ENCODE measurements at regions not wholly inside any gene's neighbourhood (a gene's known extent, or its start where the extent isn't known, plus 50 kb on each side); places are given as distances from the start of the nearest gene placed in this dataset.
"Not testable (repeated sequence)": the region's sequence is repeated elsewhere in the genome, so short reads cannot be mapped to it uniquely, and the experiment has no call there.

DNA sequence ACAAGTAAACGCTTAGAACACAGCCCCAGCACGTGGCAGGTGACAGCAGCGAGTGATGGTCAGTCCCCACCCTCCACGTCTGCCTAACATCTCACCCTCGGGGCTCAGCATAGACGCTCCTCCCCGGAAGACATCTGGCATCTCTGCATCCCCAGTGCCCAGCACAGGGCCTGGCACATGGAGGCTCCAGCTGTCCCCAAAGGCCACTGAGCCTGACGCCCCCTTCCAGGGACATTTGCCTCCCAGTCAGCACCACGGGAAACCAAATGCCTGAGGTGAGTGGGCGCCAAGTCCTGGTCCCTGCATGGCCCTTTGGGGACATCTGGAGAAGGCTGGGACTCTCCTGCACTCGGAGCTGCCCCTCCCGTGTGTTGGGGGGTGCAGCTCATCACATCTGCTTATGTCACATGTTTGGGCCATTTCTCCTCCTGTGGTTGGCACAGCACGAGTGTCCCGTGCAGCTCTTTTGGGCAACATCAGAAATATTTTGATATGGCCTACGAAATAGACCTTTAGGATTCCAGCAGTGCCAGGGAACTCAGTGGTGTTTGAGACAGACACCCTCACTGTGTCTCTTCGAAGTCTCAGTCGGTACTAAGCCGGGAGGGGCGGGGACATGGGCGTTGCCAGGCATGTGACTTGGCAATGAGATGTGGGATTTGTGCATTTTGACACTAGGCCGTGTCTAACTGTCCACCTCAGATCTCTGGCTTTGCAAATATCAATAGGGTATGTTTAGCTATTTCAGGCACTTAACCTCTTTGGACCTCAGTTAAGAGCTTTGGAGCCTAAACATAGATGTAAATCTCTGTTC is 315.0 kb downstream of the PTPRU start:
- Mint-ChIP-seq H3K4me1 (no peaks in the 10 kb centered on the region), H3K4me3 (no peak overlapping the region), H3K36me3 (no peaks in the 10 kb centered on the region), H3K27me3 (no peaks in the 10 kb centered on the region), H3K9me3 (no peaks in the 10 kb centered on the region), H3K27ac (no peak overlapping the region)

DNA sequence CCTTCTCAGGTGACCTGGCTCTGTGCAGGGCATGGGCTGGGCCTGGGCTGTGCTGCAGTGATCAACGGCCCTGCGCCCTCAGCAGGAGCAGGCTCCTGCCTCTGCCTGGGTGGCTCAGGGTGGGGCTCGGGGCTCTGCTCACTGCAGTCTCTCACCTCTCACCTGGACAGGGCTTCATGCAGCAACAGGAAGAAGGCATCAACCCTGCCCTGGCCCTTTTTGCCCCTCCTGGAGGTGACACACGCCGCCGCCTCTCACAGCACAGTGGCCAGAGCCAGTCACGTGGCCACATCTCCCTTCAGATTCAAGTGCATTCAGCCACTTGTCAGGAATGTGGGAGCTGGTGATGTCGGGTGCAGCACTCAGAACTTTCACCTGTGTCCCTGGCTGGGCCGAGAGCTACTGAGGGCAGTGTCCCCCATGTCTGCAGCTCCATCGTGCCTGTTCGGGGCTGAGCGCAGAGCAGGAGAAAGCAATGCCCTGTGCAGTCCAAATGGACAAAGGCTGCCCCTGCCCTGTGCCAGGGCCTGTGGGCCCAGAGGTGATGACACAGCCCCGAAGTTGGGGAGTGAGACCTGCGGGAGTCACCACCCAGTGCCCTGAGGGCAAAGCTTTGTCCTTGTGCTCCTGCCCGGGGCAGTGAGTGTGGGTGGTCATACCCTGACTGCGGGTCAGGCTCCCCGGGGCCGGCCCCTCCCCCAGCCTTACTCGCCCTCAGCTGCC is 314.0 kb downstream of the PTPRU start:
- Mint-ChIP-seq H3K9me3 (no peaks in the 10 kb centered on the region), H3K4me3 (no peak overlapping the region), H3K27ac (no peak overlapping the region), H3K4me1 (no peaks in the 10 kb centered on the region), H3K27me3 (no peaks in the 10 kb centered on the region), H3K36me3 (no peaks in the 10 kb centered on the region)

DNA sequence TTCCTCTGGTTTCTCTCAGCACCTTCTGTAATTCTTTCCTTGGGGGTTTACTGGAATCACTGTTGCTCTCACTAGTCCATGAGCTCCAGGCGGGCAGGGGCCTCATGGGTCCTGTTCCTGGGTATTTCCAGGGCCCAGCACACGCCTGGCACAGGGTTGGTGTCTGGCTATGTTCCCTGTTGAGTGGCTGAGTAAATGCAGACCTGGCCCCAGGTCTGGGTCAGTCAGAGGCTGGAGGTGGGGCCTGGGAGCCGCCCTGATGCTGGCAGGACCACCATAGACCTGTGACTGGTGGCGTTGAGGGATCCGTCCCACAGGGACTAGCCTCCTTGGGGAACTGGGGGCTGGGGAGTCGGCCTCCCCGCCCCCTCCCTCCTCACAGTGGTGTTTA is 313.4 kb downstream of the PTPRU start:
- not testable (repeated sequence) for H3K9me3 Mint-ChIP-seq, H3K4me1 Mint-ChIP-seq, H3K27ac Mint-ChIP-seq, H3K27me3 Mint-ChIP-seq, H3K36me3 Mint-ChIP-seq, H3K4me3 Mint-ChIP-seq

DNA sequence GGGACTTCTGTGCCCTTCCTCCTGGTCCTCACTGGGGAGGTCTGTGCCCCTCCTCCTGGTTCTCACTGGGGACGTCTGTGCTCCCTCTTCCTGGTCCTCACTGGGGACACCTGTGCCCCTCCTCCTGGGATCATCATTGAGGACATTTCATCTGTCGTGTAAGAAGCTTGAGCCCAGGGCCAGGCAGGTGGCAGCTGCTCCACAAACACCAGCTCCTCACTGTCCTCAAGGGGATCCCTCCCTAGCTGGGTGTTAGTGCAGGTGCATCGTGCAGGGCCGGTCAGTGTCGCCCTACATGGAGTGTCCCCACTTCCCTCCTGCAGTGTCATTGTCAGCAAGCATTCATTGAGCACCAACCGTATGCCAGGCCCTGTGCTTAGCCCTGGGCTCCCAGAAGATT is 312.7 kb downstream of the PTPRU start:
- no peaks in the 10 kb centered on the region for H3K4me1 Mint-ChIP-seq
- H3K27me3 Mint-ChIP-seq: no peaks in the 10 kb centered on the region
- no peaks in the 10 kb centered on the region for H3K9me3 Mint-ChIP-seq
- no peak overlapping the region for H3K27ac Mint-ChIP-seq
- no peak overlapping the region for H3K4me3 Mint-ChIP-seq
- no peaks in the 10 kb centered on the region for H3K36me3 Mint-ChIP-seq

DNA sequence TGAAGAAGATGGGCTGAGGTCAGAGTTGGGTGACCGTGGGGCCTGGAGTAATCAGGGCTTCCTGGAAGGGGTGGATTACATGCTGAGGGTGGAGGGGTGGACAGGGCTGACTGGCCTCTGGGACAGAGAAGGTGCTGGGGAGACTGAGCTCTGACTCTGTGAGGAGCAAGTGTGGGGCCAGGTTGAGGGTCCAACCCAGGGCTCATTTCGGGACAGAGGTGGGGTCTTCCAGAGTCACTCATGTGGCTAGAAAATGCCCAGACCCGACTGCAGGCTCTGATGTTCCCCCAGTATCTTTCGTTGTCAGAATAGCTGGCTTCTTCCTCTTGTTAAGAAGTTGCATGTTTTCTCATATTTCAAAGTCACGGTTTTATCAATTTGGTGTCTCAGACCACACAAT is 311.8 kb downstream of the PTPRU start:
- Mint-ChIP-seq H3K9me3 (no peaks in the 10 kb centered on the region), H3K36me3 (no peaks in the 10 kb centered on the region), H3K4me1 (no peaks in the 10 kb centered on the region), H3K27me3 (no peaks in the 10 kb centered on the region), H3K4me3 (no peak overlapping the region), H3K27ac (no peak overlapping the region)

DNA sequence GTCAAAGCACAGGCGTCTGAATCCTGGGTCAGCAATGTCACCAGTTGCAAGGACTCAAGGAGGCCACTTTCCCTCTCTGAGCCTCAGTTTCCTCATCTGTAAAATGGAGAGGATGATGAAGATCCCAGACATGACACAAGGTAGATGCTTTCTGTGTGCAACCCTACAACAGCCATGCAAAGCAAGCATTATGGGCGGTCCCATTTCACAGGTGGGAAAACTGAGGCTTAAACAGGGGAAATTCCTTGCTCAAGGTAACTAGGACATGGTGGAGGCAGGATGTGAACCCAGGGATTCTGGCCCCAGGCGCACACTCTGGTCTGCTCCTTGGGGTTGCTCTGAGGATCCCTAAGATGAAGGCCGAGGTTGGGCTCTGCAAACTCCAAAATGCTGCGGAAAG is 311.0 kb downstream of the PTPRU start:
- no peaks in the 10 kb centered on the region for H3K27me3 Mint-ChIP-seq
- H3K36me3 Mint-ChIP-seq: no peaks in the 10 kb centered on the region
- H3K27ac Mint-ChIP-seq: no peak overlapping the region
- H3K4me3 Mint-ChIP-seq: no peak overlapping the region
- H3K9me3 Mint-ChIP-seq: no peaks in the 10 kb centered on the region
- H3K4me1 Mint-ChIP-seq: no peaks in the 10 kb centered on the region

DNA sequence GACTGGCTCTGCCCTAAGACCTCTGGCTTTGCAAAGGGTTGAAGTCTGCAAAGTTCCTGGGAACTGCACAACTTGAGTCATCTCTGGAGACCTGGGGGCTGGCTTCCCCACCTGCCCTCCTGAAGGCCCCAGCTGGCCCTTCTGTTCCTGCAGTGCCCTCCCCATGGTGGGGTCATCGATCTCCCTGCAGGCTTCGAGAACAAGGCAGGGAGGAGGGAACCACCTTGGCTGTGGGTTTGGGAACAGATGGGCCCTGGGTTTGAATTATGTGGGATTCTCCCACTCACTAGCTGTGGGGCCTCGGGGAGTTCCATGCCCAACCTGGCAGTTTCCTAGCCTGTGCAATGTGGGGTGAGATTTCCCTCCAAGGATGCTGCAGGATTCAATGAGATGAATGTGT is 310.2 kb downstream of the PTPRU start:
- Mint-ChIP-seq H3K4me1 (no peaks in the 10 kb centered on the region), H3K9me3 (no peaks in the 10 kb centered on the region), H3K27ac (no peak overlapping the region), H3K4me3 (no peak overlapping the region), H3K36me3 (no peaks in the 10 kb centered on the region), H3K27me3 (no peaks in the 10 kb centered on the region)

DNA sequence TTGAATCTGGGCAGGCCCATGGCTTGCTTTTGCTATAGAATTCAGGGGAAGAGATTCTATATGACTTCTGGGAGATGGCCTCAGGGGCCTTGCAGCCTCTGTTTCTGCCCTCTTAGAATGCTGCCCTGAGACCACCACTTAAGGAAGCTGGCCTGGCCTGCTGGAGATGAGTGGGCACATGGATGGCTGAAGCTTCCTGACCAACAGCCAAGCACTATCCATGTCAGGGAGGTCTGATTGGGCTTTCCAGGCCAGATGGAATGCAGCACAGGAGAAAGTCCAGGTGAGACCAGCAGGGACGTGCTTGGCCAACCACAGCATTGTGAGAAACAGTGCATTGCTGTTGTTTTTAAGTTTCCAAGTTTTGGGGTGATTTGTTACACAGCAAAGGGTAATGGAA is 308.1 kb downstream of the PTPRU start:
- Mint-ChIP-seq H3K27me3 (no peaks in the 10 kb centered on the region), H3K4me3 (no peak overlapping the region), H3K36me3 (no peaks in the 10 kb centered on the region), H3K9me3 (no peaks in the 10 kb centered on the region), H3K4me1 (no peaks in the 10 kb centered on the region), H3K27ac (no peak overlapping the region)

DNA sequence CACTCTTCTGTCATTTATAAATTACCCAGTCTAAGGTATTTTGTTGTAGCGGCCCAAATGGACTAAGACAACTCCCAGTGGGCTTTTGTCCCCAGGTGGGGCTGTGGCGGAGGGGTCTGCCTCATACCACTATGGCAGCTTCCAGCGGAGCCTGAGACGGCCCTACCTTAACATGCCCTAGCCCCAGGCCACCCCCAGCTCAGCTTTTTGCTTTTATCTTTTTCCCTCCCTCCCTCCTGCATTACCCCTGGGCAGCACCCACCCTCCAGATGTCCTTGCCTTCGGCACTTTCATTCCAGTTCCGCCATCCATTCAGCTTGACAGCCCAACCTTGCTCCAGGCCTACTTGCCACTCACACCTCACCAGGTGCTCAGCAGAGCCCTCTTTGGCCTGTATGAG is 307.3 kb downstream of the PTPRU start:
- no peak overlapping the region for H3K27ac Mint-ChIP-seq
- no peaks in the 10 kb centered on the region for H3K36me3 Mint-ChIP-seq
- H3K4me1 Mint-ChIP-seq: no peaks in the 10 kb centered on the region
- no peaks in the 10 kb centered on the region for H3K27me3 Mint-ChIP-seq
- H3K4me3 Mint-ChIP-seq: no peak overlapping the region
- no peaks in the 10 kb centered on the region for H3K9me3 Mint-ChIP-seq

DNA sequence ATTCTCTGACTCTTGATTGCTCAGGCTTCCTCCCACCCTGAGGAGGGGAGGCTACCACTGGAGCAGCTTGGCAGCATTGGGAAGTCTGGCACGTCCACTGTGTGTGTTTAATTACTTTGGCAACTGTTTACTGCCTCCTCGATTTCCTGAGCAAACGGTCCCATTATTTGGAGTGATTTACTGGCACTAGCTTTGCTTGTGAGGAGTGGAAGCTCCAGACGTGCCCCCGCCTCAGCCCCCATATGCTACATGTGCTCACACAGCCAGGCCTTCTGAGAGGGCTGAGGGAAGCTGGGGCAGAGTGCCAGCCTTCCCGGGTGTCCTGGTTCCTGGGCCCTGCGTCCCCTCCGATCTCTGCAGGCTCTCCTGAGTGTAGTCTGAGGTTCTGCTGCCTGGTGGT is 306.2 kb downstream of the PTPRU start:
- Mint-ChIP-seq H3K4me1 (no peaks in the 10 kb centered on the region), H3K9me3 (no peaks in the 10 kb centered on the region), H3K4me3 (no peak overlapping the region), H3K36me3 (no peaks in the 10 kb centered on the region), H3K27me3 (no peaks in the 10 kb centered on the region), H3K27ac (no peak overlapping the region)

DNA sequence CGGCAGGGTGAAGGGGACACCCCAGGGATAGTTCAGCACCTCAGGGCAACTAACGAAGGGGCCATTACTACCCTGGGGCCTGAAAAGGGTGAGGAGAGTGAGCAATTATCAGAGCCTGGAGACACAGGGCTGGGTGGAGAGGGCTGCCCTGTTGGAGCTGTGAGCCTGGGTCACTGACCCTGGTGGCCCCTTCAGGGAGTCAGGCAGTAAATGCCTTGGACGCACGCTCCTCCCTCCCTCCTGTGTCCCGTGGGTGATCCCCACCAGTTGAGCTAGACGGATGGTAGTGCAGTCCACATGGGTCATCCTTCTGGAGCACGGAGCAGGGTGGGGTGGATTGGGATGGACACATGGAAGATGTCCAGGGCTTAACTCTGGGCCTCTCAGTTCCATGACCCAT is 305.3 kb downstream of the PTPRU start:
- H3K9me3 Mint-ChIP-seq: no peaks in the 10 kb centered on the region
- H3K4me3 Mint-ChIP-seq: no peak overlapping the region
- H3K4me1 Mint-ChIP-seq: no peaks in the 10 kb centered on the region
- no peaks in the 10 kb centered on the region for H3K36me3 Mint-ChIP-seq
- H3K27ac Mint-ChIP-seq: no peak overlapping the region
- H3K27me3 Mint-ChIP-seq: no peaks in the 10 kb centered on the region

DNA sequence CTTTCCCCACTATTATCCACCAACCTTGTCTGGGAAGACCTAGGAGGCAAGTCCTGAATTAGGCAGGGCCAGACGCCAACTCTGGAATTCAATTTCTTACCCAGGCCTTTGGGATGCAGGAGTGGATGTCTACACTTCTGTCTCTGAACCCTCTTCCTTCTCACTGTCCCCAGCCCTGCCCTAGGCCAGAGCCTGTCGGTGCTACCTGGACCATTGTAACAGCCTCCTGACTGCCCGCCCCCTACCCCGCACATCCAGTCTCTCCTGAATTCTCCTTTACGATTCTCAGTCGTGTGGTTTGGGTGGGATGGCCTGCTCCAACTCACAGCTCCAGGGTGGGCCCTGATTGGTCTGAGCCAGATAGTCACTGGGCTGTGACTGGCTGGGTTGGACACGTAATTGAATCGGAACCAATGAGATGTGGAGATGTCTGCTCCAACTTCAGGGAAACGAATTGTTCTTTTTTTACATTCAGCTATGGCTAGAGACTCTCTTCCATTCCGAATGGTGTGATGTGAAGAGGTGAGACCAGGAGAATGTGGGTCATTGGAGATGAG is 304.6 kb downstream of the PTPRU start:
- Mint-ChIP-seq H3K27ac (no peak overlapping the region), H3K9me3 (no peaks in the 10 kb centered on the region), H3K27me3 (no peaks in the 10 kb centered on the region), H3K36me3 (no peaks in the 10 kb centered on the region), H3K4me3 (no peak overlapping the region), H3K4me1 (no peaks in the 10 kb centered on the region)

DNA sequence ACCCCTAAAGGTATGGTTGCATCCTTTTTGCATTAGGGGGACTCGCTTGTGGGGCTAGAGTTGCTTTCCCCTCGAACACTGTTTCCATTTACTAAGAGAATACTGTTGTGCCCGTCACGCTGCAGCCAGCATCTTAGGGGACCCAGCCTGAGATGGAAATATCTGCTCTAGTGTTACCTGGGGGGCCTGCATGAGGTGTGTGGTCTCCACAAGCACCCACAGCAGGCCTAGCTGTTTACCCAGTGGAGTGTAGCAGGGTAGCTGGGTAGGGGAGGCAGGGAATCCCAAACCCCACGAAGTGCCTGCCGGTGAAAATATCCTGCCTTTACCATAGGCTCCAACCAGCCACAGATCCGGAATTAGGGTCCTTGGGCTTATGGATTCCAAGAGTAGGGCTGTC is 303.6 kb downstream of the PTPRU start:
- Mint-ChIP-seq H3K9me3 (no peaks in the 10 kb centered on the region), H3K27me3 (no peaks in the 10 kb centered on the region)

DNA sequence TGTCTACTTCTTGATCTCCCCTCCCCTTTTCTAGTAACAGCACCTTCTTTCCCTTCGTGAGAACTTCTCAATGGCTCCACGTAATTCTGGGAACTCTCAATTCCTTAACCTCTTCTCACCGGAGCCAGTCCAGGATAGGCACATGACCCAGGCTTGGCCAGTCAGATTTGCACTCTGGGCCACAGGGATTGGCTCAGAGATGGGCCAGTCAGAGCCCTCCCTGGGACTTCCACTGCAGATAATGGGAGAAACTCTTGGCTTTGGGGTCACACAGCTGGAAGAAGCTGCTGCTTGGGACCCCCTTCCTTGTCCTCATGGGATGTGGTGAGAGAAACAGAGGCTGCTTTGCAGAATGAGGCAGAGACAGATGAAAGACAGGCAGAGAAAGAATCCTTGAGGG is 302.3 kb downstream of the PTPRU start:
- Mint-ChIP-seq H3K36me3 (no peaks in the 10 kb centered on the region), H3K4me1 (no peaks in the 10 kb centered on the region), H3K4me3 (no peak overlapping the region), H3K27me3 (no peaks in the 10 kb centered on the region), H3K27ac (no peak overlapping the region), H3K9me3 (no peaks in the 10 kb centered on the region)

More for the DNA sequence above, 303.6 kb downstream of the PTPRU start:
- H3K36me3 Mint-ChIP-seq: no peaks in the 10 kb centered on the region
- H3K27ac Mint-ChIP-seq: no peak overlapping the region
- no peaks in the 10 kb centered on the region for H3K4me1 Mint-ChIP-seq
- no peak overlapping the region for H3K4me3 Mint-ChIP-seq

DNA sequence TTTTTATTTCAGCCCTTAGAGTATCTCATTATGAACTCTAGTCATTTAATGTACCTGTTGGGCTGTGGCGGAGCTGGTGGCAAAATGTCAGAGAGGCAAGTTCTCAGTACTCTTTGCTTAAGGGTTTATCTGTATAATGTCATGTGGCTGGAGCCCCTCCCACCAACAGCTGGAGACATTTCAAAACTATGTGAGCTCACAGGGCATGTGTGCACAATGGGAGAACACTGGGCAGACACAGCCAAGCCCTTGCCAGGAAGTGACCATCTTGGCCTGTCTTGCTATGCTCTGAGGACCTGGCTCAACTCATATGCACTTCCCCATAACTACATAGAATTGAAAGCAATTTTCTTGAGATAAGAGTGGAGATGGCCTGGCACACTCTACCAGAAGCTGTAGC is 296.4 kb downstream of the PTPRU start:
- H3K27ac Mint-ChIP-seq: no peak overlapping the region

DNA sequence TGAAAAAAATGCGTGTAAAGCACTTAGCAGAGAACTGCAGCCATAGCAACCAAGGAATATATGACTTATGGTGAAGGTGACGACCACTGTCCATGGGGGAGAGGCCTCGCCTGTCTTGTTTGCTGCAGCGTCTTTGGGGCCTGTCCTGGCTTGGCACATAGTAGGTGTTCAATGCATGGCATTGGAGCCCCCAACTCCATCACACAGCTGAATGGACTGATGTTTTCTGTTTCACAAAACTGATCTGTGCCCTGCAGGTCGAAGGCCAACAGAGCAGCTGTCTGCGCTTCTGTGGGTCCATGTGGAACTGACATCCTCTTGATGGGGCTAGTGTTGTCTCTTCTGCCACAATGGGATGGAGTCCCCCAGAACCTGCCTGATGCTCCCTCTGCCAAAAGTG is 296.0 kb downstream of the PTPRU start:
- Mint-ChIP-seq H3K4me1 (no peaks in the 10 kb centered on the region), H3K27ac (no peak overlapping the region)

More for the DNA sequence above, 296.4 kb downstream of the PTPRU start:
- Mint-ChIP-seq H3K36me3 (peaks cover 1% of the 10 kb centered on the region), H3K27me3 (no peaks in the 10 kb centered on the region), H3K9me3 (peaks cover 22% of the 10 kb centered on the region), H3K4me3 (no peak overlapping the region), H3K4me1 (no peaks in the 10 kb centered on the region)

More for the DNA sequence above, 296.0 kb downstream of the PTPRU start:
- H3K36me3 Mint-ChIP-seq: peaks cover 1% of the 10 kb centered on the region
- no peaks in the 10 kb centered on the region for H3K27me3 Mint-ChIP-seq
- H3K9me3 Mint-ChIP-seq: peaks cover 22% of the 10 kb centered on the region
- no peak overlapping the region for H3K4me3 Mint-ChIP-seq
